Right lobe of liver (tissue), 4 donors: ENCODE measurements at regions not wholly inside any gene's neighbourhood (a gene's known extent, or its start where the extent isn't known, plus 50 kb on each side); places are given as distances from the start of the nearest gene placed in this dataset.

ENCODE experiments used
- CTCF ChIP-seq, 4 donors: fragments of 200-600 bp in 3 of 4; fragments of 450-650 bp in 1 of 4; IDR thresholded peaks; one replicate each; pipeline versions ENCODE4 v1.5.1 to v1.8.0; 2016 to 2022; ENCODE audit warnings: antibody characterized with exemption in 4 of 4, mild to moderate bottlenecking in 2 of 4
- POLR2A ChIP-seq: fragments of 450-650 bp; IDR thresholded peaks from one replicate; pipeline ENCODE4 v1.6.1; 2017; ENCODE audit warnings: antibody characterized with exemption, mild to moderate bottlenecking
- donor health status: DM: no; HTN: no; CAD: no.
- donor health status: DM: no; HTN: no; CAD: no.
- donor health status: DM: no; HTN: yes; CAD: no.

GRCh38 chr2:145303536-145303935 lies 783.6 kb upstream of the ZEB2 start:
- TF ChIP-seq CTCF (IDR thresholded peaks at IDR 0.05) (no peak), POLR2A (no peak)
